GM18951 (cell line): ENCODE measurements at regions not wholly inside any gene's neighbourhood (a gene's known extent, or its start where the extent isn't known, plus 50 kb on each side); places are given as distances from the start of the nearest gene placed in this dataset.

Source experiments
- POLR2A ChIP-seq: IDR thresholded peaks from 4 replicates; pipeline ENCODE4 v1.6.1; 2011; ENCODE audit warnings: mild to moderate bottlenecking; ENCODE audit not compliant: insufficient read length, insufficient read depth; ENCODE audit errors: extremely low read depth
- in situ Hi-C: fragments of 300-500 bp; cut with MboI; formaldehyde crosslinking; loops from one replicate; pipeline ENCODE4 v1.12.0; 2022; ENCODE audit warnings: low sequenced_read_pairs, mixed read lengths, inconsistent platforms; ENCODE audit not compliant: unreplicated experiment

- no peak for TF ChIP-seq POLR2A
- in situ Hi-C loops = no loop called here
Measured at GRCh38 chr5:130994496-130995253, 170.4 kb downstream of the HINT1 start.

GRCh38 chr5:130992621-130993020, 172.4 kb downstream of the HINT1 start:
- in situ Hi-C loops = no loop called here
- TF ChIP-seq POLR2A = no peak

- in situ Hi-C loops = no loop called here
- TF ChIP-seq POLR2A = no peak
Measured at GRCh38 chr5:130992095-130992494, 173.0 kb downstream of the HINT1 start.

GRCh38 chr5:130985776-130986175, 179.3 kb downstream of the HINT1 start:
- no peak for TF ChIP-seq POLR2A
- in situ Hi-C loops = no loop called here

GRCh38 chr5:130981663-130982062, 183.4 kb downstream of the HINT1 start:
- in situ Hi-C loops = no loop called here
- TF ChIP-seq POLR2A = no peak

- no peak for TF ChIP-seq POLR2A
- in situ Hi-C loops = no loop called here
Measured at GRCh38 chr5:130978475-130978874, 186.6 kb downstream of the HINT1 start.

GRCh38 chr5:130976493-130976892, 188.6 kb downstream of the HINT1 start:
- TF ChIP-seq POLR2A = no peak
- in situ Hi-C loops = no loop called here

GRCh38 chr5:130975847-130976246, 189.2 kb downstream of the HINT1 start:
- in situ Hi-C loops = no loop called here
- no peak for TF ChIP-seq POLR2A

- no peak for TF ChIP-seq POLR2A
- in situ Hi-C loops = no loop called here
Measured at GRCh38 chr5:130975299-130975698, 189.8 kb downstream of the HINT1 start.

- in situ Hi-C loops = no loop called here
- no peak for TF ChIP-seq POLR2A
Measured at GRCh38 chr5:130974021-130974683, 190.9 kb downstream of the HINT1 start.

- no peak for TF ChIP-seq POLR2A
Measured at GRCh38 chr5:130966990-130967525, 198.0 kb downstream of the HINT1 start.

GRCh38 chr5:130965920-130966319, 199.1 kb downstream of the HINT1 start:
- in situ Hi-C loops = no loop called here
- no peak for TF ChIP-seq POLR2A

More at GRCh38 chr5:130966990-130967525, 198.0 kb downstream of the HINT1 start:
- in situ Hi-C loops = no loop called here

GRCh38 chr5:130965360-130965759, 199.7 kb downstream of the HINT1 start:
- in situ Hi-C loops = no loop called here
- TF ChIP-seq POLR2A = no peak

GRCh38 chr5:130964231-130965202, 200.5 kb downstream of the HINT1 start:
- in situ Hi-C loops = no loop called here
- no peak for TF ChIP-seq POLR2A
